GM13976 (cell line): ENCODE measurements at regions not wholly inside any gene's neighbourhood (a gene's known extent, or its start where the extent isn't known, plus 50 kb on each side); places are given as distances from the start of the nearest gene placed in this dataset.

Experiments
- DNase-seq: peaks from one replicate; pipeline ENCODE4 v3.0.0; 2012; ENCODE audit warnings: low spot score
- CTCF ChIP-seq: IDR thresholded peaks from 2 replicates; pipeline ENCODE4 v1.5.1; 2012; ENCODE audit warnings: borderline replicate concordance, mild to moderate bottlenecking; ENCODE audit not compliant: insufficient read depth; ENCODE audit errors: extremely low read depth, missing control alignments, control extremely low read depth
- in situ Hi-C: fragments of 300-500 bp; cut with MboI; formaldehyde crosslinking; loops from one replicate; pipeline ENCODE4 v1.12.0; 2022; ENCODE audit warnings: low sequenced_read_pairs, mixed read lengths, inconsistent platforms; ENCODE audit not compliant: unreplicated experiment

DNA sequence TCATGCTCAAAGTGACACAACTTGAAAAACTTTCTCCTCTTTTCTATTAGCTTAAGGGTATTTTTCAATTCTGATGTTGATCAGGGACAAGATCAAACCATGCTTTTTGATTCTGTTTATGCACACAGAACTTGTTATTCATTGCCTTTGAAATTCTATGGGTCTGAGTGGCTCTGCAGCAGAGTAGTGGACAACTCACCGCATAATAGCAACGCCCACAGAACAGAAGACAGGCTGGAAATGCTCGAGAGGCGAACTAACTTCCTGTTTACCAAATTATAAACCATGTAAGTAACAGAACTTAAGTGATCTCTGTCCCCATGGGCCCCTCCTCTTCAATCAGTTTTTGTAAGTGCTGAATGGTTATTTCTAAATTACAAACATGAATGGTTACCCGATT is 131.2 kb downstream of the CBLN2 start:
- in situ Hi-C loops: no loop called here
- TF ChIP-seq CTCF: no peak
- no peak for DNase-seq

DNA sequence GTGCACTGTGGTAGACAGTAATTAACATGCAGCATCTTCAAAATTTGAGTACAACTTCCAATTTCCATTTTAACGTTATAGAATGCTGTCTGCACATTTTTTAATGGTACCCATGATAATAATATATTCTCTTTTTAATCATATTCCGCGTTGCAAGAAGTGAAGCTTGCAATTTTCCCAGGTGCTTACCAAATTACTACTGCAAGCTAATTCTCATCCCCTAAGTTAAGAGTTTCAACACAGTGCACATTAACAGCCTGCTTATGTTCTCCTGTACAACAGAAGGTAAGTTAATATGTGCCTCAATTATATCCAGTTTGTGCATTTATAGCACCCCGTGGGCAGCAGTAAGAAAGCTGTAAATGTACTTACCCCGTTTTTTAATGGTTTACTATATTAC is 132.9 kb downstream of the CBLN2 start:
- in situ Hi-C loops: no loop called here
- TF ChIP-seq CTCF: no peak
- DNase-seq: no peak

- TF ChIP-seq CTCF: no peak
- in situ Hi-C loops: no loop called here
Measured at GRCh38 chr18:72410399-72410798, 133.7 kb downstream of the CBLN2 start.

DNA sequence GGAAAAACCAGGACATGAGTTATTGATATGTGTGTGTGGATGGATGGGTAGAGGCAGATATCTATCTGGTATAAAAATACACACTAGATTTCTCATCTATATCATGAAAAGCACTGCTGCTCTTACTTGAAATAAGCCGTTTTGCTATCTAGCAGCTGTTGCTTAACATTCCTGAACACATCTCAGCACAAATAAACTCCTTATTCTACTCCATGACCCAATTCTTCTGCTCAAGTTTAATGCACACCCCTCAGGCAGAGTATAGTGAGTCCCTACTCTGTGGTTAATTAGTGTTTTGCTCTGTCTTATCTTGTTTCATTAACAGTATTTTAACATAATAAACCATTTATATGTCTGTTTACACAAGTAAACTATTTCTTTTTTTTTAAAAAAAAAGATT is 134.2 kb downstream of the CBLN2 start:
- no peak for DNase-seq
- in situ Hi-C loops: no loop called here
- no peak for TF ChIP-seq CTCF

More at GRCh38 chr18:72410399-72410798, 133.7 kb downstream of the CBLN2 start:
- DNase-seq: no peak

GRCh38 chr18:72407048-72407447 is 137.1 kb downstream of the CBLN2 start:
- in situ Hi-C loops: no loop called here
- no peak for TF ChIP-seq CTCF
- DNase-seq: no peak

DNA sequence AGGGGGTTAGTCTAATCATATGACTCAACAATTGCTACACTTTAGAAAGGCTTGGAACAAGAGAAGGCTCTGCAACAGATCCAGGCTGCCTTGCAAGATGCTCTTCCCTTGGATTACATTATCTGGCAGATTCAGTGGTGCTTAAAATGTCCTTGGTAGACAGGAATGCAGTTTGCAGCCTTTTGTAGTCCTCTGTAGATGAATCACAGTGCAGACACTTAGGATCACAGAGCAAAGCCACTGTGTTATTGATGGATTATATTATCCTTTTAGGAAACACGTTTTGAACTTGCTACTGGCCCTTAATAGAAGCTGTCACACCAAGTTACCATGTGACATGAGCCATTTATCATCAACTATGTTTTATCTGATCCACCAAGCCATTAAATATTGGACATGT is 152.2 kb downstream of the CBLN2 start:
- DNase-seq: no peak
- TF ChIP-seq CTCF: no peak
- in situ Hi-C loops: no loop called here

DNA sequence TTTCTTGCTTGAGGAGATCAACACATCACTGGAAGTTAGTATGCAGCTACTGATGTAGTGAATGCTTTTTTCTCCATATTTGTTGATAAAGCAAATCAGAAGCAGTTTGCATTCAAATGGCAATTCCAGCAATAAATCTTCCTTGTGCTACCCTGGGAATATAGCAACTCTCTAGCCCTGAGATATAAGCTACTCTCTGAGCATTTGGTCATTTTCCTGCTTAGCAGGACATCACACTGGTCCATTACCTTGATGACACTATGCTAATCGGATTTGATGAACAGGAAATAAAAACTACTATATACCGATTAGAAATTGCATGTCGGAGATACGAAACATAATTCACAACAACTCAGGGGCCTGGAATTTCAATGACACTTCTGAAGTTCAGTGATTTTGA is 152.7 kb downstream of the CBLN2 start:
- no peak for TF ChIP-seq CTCF

More for the DNA sequence above, 152.7 kb downstream of the CBLN2 start:
- in situ Hi-C loops: no loop called here
- DNase-seq: no peak
